HG02981 (cell line): ENCODE measurements at regions not wholly inside any gene's neighbourhood (a gene's known extent, or its start where the extent isn't known, plus 50 kb on each side); places are given as distances from the start of the nearest gene placed in this dataset.

Experiments
- ATAC-seq: cut with Tn5 transposase; IDR thresholded peaks from one replicate; pipeline ENCODE4 v1.9.1; 2021; ENCODE audit warnings: mild to moderate bottlenecking, moderate library complexity; ENCODE audit not compliant: unreplicated experiment

DNA sequence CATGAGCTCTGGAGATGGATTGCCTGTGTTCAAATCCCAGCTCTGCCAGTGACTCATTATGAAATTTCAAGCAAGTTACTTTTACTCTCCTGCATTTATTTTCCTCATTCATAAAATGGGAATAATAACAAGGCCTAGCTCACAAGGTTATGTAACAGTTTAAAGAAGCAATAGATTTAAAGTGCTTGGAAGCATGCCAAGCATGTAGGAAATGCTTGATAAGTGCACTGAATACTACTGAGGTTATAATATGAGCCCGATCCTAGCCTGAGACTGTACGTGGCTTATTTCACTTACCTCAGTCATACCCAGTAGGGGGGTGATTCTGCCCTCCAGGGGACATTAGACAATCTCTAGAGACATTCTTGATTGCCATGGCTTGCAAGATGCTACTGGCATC lies 734.1 kb upstream of the WWC1 start:
- no peak for ATAC-seq

DNA sequence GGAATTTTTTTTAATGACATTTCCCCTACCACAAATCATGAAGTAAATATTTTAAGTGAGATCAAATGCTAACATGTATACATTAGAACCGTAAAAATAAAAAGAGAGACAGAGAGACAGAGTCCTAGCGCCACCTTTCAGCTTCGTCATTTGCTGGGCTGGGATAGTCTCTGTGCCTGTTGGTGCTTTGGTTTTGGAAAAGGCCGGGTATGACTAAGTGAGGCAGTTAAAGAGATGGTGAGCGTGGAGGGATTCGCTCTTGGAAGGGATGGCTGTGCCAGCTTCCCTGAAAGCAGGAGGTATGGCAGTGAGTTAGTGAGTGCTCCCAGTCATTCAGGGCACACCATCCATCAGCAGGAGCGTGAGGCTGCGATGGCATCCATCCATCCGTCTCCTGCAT lies 729.6 kb upstream of the WWC1 start:
- ATAC-seq, result no peak

DNA sequence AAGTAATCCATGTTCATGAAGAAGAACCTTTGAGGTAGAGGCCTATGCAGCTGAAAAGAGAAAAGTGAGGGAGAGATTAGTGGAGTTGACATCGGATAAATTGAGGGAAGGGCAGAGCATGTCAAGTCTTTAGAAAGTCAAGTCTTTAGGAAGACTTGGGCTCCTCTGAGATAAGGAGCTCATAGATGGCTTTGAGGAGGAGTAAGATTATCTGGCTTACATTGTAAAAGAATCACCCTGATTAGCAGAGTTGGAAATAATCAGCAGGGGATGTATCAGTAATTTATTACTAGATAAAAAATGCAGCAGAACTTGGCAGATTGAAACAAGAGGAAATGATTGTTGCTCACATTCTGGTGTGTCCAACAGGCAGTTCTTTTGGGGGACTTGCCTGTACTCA lies 727.2 kb upstream of the WWC1 start:
- ATAC-seq, result no peak

DNA sequence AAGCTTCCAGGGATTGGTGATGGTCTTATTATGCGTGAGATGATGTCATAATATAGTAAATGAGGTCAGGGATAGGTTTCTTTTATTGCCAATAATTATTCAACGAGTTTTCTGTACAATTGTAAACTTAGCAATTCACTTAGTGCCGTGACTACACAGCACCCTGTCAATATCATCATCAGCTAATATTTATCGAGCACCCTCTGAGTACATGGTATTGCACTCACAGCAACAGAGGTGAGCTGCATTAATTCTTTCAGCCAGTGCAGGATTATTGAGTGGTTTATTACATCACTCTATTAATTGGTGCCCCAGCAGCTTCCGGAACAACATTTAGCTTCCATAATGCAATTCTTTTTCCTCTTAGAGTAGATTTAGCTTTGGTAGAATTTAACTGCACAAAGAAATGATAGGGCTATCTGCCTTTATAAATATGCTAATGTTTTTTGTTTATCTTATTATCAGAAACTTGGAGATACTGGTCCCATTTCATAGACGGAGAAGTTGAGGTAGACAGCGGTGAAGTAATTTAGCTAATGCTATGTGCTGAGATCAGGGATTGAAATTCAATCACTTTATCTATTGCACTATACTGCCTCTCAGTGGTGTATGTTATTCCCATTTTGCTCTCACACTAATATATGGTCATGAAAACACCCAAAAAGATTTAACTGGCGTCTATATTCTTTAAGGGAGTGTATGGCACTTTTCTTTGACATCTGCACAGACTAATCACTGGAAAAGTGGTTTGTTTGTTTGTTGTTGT lies 726.1 kb upstream of the WWC1 start:
- no peak for ATAC-seq

DNA sequence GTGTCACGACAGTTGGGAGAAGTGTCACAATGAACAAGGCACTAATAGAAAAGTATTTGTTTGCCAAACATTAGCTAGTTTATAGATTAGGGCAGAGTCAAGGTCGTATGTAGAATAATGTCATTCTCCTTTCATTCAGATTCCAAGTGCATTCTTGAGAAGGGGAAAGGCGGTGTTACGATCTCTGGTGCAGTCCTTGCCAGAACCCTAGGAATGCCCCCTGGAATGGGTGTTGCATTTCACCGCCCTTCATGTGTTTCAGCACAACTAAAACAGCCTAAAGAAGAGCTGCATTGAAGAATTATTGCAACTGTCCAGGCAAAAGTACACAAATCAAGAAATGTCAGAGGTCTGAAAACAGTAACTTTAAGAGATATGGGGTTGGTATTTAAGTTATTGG lies 721.0 kb upstream of the WWC1 start:
- ATAC-seq, result no peak

DNA sequence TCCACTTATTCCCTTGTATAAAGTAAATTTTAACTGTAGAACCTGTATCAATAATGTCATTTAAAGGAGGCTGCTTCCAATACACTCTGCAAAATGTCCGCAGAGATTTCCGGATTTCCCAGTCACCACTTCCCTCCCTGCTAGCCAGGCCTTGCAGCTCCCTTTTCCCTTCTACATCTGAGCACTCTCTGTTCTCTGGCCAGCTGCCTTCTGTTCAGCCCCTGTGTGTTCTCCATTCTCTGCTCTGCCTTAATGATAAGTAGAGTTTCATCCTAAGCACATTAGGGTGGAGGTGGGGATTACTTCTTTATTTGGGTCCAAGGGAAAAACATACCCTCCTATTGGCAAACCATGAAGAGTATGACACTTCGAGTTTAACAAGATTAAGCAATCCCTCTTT lies 719.6 kb upstream of the WWC1 start:
- ATAC-seq, result no peak

DNA sequence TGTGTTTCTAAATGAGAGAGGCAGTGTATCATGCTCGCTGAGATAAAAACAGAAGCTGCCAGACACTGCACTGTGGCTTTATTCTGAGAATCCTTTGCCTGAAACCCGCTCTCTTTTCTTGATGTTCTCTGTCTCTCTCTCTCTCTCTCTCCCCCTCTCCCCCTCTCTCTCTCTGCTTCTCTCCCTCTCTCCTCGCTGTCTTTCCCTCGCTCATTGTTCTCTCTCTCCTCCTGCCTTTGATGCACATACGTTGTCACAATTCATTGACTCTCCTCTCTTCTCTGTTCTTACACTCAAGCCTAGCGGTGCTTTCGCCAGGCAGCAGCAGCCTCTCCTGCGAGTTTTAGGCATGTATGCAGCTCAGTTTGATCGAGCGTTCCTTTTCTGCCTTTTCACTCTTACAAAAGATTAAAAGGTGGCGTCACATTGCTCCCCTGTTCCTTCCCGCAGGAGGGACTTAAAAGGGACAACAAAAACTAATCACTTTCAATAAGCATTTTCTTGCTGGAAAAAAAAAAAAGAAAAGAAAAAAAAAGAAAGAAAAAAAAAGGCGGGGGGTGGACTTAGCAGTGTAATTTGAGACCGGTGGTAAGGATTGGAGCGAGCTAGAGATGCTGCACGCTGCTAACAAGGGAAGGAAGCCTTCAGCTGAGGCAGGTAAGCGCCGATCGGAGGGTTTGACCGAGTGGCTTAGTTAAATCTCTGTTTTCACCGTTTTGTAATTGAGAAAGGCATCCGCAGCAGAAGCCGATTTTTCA lies 717.9 kb upstream of the WWC1 start:
- no peak for ATAC-seq

DNA sequence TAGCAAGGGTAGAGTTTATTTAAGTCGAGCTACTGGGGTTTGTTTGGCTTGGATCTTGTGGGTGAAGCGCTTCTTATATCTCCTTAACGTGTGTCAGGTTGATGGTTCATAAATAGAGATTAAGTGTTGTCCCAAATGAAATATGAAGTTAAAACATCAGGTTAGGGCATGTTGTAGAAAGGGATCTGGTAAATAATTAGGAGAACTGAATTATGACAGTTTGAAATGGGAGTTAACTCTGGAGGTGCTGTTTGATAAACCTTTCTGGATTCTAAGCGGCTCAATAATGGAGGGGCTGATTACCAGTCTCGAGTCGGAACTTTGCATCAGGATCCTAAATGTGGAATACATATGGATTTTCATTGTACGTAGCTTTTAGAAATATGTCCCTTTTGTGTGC lies 717.0 kb upstream of the WWC1 start:
- no peak for ATAC-seq

DNA sequence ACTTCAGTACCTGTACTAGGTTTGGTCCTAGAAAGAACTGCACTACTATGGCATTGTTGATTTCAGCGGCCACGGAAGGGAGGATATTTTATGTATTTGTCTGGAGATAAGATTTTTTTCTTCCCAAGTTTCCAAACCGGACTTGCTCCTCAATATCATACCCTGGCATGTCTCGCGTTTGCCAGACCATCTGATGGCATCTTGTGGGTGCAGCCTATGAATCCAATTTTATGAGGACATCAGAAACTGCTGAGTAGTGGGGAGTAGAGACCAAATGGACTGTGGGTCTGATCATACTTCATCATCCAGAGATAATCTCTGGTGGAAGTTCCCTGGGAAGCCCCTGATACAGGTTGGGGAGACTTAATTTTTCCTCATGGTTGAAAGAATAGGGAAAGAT lies 716.1 kb upstream of the WWC1 start:
- ATAC-seq, result no peak

DNA sequence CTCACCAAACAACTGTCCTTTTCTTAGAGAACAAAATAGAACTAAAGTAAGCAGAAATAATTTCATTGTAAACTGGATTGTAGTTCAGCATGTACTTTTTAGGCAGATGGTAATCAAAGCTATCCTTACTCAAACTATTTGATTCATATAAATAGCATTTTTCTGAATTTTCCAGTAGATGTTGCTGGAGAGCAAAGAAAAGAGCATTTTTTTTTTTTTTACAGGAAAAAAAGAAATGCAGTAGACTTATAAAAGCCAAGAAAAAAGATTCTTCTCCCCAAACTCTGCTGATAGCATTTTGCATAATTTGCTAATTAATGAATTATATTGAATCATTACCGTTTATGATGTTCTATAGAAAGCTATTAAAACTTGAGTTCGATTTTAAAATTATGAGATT lies 715.3 kb upstream of the WWC1 start:
- no peak for ATAC-seq

DNA sequence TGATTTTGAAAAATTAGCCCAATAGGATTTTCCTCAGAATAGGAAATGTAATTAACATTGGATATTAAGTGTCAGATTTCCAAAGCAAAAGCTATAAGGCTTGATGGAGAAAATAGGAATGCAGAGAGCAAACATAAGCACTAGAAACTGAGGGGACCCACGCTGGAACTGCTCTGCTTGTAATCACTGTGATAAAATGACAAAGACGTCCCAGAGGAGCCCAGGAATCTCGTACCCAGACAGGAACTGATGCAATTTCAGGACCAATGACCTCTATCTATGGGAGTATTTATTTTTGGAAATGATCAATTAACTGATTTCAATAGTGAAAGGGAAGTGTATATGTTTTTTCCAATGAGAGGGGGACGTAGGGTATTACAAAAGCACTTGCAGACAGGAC lies 714.5 kb upstream of the WWC1 start:
- no peak for ATAC-seq

DNA sequence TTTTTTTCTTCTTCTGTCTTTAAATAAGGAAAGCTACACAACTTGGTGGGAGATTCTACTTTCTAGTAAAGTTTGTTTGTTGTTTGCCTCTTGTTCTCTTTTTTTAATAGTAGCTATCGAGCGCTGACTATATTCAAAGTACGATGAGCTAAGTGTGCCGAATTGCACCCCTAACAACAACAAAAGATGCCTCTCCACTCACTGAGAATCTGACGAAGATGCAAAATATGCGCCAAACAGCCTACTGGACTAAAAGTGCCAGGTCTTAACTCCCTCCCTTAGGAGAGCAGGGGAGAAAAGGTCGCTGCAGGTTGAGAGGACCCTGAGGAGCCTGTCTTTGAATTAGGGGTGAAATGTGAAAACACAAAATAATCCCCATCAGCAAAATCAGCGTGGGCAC lies 713.8 kb upstream of the WWC1 start:
- ATAC-seq, result no peak

DNA sequence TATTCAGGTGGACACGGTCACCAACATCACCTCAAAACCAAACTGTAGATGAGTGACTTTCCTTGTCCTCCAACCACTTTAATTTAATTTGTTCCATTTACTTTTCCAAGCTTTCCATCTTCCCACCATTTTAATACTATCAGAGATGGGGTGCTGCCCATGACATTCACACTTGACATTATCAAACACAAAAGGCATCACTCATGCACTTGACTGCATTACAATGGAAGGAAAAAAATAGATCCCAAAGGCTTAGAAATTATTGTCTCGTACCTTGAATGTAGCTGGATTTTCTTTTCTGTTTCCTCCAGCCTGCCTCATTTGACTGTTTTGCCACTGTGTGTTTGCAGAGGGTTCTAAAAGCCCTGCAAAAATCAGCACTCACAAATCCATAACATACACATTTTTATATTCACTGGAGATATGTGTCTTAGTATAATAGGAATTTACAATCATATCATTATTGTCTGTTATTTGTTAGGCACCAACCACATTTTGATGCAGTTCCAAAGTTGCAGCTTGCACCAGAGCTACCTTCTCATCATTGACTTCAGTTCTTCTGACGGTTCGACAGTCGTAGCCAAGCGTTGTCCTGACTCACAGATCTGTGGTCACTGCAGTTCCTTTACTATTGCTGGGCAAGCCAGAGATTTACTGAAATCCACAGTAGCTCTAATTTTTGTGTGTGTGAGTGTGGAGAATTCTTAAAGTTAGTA lies 712.3 kb upstream of the WWC1 start:
- no peak for ATAC-seq

DNA sequence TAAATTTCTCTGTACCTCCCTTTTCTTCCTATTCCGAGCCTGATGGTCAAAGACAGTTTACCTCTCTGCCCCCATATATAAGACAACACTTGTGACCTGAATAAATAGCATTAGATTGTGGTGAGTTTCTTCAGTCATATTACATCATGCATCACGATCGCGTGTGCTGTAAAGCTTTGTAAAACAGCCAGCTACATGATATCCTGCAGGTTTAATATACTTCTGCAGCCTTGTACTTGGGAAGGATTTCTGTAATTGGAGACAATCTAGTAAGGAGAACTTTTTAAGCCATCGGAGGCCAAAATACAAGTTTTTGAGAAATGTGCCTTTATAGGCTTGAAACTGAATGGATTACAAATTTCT lies 711.8 kb upstream of the WWC1 start:
- no peak for ATAC-seq

DNA sequence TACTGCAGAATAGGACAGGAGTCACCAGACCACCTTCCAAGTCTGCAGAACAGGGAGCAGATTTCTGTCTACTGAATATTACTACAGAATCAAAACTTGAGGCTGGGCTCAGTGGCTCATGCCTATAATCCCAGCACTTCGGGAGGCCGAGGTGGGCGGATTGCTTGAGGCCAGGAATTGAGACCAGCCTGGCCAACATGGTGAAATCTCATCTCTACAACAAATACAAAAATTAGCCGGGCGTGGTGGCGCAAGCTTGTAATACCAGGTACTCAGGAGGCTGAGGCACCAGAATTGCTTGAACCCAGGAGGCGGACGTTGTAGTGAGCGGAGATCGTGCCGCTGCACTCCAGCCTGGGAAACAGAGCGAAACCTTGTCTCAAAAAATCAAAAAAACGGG lies 710.8 kb upstream of the WWC1 start:
- ATAC-seq, result no peak

DNA sequence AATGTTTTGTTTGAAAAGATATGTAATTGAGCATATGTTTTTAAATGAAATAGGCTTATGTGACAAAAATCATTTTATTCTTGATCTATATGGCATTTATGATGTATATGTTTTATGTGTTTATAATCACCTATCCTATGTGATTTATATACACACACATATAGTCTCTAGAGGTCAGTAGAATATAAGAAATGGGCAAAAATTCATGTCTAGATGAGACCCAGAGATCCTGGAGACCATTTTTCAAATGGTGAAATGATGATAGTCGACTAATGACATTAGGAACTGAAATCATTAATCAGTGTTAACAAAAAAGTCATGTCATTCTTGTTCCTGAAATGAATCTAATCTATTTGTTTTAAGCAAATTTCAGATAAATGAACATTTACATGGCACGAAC lies 709.2 kb upstream of the WWC1 start:
- no peak for ATAC-seq

DNA sequence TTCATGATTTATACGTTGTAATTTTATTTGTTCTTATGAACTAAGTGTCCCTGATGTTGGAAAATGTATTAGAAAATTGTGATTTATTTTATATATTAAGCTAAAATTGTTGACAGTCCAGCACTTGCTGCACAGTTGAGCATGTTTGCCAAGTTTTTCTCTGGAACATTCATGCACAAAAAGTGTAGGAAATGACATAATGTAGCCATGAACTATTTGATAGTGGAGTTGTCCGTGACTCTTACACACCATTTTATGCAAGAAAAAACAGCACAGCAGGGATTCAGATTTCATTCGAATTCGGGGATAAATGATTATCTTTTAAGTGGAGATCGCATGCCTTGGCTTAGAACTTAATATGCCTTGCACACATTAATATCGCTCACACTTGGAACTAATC lies 708.6 kb upstream of the WWC1 start:
- ATAC-seq, result no peak

DNA sequence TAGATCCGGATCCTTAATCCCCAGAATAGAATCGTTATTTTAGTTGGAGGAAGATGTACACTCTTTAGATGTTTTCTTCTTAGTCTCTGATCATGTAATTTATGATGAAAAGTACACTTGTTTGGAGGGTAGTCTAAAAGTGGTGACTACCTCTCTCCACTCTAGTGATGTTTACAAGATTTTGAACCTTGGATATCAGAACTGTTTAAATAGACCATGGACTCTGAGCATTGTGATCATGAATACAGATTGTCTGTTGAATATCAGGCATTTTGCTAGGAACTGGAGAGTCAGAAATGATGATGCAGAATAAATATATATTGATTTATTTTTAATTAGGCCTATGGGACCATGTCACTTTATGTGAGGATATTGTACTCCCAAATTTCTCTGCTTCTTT lies 706.3 kb upstream of the WWC1 start:
- ATAC-seq, result no peak

DNA sequence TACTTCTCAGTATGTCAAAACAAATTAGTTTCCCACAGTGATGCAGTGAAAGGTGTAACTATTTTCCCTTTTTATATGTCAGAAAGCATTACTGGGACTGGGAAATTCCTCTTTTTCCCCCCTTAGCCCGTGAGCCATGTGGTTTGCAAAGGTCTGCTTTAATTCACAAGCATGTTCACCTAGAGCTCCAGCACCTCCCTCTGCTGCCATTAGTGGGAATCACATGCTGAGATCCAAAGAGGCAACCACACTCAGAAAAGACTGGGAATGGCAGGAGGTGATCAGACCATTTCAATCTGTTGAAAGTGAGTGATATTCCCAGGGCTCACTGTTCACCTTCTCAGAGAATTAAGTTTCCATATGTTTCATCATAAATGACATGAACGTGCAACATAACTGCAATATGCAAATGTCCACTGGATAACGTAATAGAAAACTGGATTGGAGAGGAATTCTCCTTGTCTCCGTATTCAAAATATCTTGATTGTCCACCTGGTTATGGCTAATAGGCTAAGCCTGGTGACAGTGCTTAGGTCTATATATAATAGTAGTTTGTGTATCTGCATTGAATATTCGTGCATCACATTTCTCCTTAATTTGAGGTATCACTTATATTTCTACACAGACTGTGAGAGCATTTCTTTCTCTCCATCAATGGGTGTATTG lies 703.5 kb upstream of the WWC1 start:
- no peak for ATAC-seq

DNA sequence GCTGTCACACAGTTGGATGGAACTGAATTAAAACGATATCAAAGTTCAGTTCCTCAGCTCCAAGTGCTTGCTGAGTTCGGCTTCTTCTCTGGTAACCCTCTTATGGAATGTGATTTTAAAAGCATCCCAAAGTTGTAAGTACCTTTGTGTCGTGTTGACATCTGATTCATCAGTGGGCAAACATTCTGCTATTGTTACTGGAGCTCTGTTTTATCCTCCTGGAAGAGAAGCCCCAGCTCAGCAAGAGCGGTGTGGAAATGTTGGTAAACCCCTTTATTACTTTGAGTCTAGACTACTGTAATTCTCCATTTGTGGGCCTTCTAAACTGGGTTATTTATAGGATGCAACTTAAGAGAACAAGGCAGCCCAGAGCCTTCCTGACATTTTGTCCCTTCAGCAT lies 699.3 kb upstream of the WWC1 start:
- no peak for ATAC-seq

DNA sequence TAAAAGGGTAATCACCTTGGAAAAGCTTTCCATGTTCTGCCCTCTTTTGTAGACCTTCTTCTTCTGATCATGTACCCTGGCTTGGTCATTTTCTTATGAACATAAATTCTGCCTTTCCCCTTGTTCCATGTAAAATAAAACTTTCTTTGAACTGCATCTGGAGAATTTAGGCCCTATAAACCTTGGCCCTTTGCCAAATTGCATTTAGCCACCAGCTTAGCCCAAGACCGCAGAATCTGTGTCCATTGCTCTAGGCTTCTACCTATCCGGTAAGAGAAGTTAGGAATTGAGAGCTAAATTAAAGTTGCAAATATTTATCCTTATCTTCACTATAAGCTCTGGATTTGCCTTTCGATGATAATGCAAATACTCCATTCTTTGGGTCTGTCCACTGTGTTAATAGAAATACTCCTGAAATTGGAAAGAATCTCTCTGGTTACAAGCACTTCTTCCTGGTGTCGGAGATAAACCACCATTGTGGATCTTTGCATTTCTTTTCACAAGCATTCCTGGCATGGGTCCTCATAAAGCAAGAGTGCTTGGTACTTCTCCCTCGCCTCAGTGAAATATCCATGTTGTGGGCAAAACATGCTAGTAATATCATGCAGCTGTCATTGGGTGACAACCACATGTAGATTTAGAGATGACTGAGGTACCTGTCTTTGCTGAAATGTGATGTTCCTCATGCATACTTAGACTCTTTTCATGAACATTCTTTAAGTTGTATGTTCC lies 698.0 kb upstream of the WWC1 start:
- no peak for ATAC-seq
